ENCODE measurements at regions not wholly inside any gene's neighbourhood (a gene's known extent, or its start where the extent isn't known, plus 50 kb on each side); places are given as distances from the start of the nearest gene placed in this dataset.

DNA sequence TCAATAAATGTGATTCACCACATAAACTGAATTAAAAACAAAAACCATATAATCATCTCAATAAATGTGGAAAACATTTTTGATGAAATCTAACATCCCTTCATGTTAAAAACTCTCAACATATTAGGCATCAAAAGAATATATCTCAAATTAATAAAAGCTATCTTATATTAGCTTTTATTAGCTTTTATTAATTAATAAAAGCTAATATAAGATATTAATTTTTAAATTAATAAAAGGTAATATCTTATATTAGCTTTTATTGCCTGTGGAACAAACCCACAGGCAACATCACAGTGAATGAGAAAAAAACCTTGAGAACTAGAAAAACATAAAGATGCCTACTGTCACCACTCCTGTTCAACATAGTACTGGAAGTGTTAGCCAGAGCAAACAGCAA, 338.9 kb upstream of the GRIA1 start:
- no peaks in the 10 kb centered on the region for H3K27me3 ChIP-seq (ENCODE audit: control insufficient read depth, insufficient read depth, low read length)
- TF ChIP-seq, protein P1, sequence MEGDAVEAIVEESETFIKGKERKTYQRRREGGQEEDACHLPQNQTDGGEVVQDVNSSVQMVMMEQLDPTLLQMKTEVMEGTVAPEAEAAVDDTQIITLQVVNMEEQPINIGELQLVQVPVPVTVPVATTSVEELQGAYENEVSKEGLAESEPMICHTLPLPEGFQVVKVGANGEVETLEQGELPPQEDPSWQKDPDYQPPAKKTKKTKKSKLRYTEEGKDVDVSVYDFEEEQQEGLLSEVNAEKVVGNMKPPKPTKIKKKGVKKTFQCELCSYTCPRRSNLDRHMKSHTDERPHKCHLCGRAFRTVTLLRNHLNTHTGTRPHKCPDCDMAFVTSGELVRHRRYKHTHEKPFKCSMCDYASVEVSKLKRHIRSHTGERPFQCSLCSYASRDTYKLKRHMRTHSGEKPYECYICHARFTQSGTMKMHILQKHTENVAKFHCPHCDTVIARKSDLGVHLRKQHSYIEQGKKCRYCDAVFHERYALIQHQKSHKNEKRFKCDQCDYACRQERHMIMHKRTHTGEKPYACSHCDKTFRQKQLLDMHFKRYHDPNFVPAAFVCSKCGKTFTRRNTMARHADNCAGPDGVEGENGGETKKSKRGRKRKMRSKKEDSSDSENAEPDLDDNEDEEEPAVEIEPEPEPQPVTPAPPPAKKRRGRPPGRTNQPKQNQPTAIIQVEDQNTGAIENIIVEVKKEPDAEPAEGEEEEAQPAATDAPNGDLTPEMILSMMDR (IDR thresholded peaks at IDR 0.05): no peak
- H3K4me1 ChIP-seq (ENCODE audit: control insufficient read depth, insufficient read depth, low read length): no peaks in the 10 kb centered on the region
- H3K36me3 ChIP-seq (ENCODE audit: control insufficient read depth, insufficient read depth, low read length): no peaks in the 10 kb centered on the region
- Mint-ChIP-seq H3K9me3 (peaks cover 7 to 12% of the 10 kb centered on the region in 2 donors), H3K36me3 (no peaks in the 10 kb centered on the region), H3K4me1 (no peaks in the 10 kb centered on the region), H3K4me3 (no peak overlapping the region), H3K27me3 (ENCODE audit: low read depth in 2 of 2) (no peaks in the 10 kb centered on the region), H3K27ac (no peak overlapping the region)
- intact Hi-C loops (cut with micrococcal nuclease): no loop called here
- no peak overlapping the region for H3K4me3 ChIP-seq (ENCODE audit: low read length)
- no peaks in the 10 kb centered on the region for H3K9me3 ChIP-seq (ENCODE audit: control insufficient read depth, insufficient read depth, low read length)
- ATAC-seq (no peak), DNase-seq (no peak)
- H3K27ac ChIP-seq (ENCODE audit: low read length): no peak overlapping the region

- Mint-ChIP-seq H3K36me3 (no peaks in the 10 kb centered on the region), H3K4me3 (no peak overlapping the region), H3K27me3 (ENCODE audit: low read depth in 2 of 2) (no peaks in the 10 kb centered on the region), H3K9me3 (peaks cover 11 to 15% of the 10 kb centered on the region in 2 donors), H3K27ac (no peak overlapping the region), H3K4me1 (no peaks in the 10 kb centered on the region)
- Histone ChIP-seq H3K36me3 (ENCODE audit: control insufficient read depth, insufficient read depth, low read length) (no peaks in the 10 kb centered on the region), H3K9me3 (ENCODE audit: control insufficient read depth, insufficient read depth, low read length) (no peaks in the 10 kb centered on the region), H3K4me3 (ENCODE audit: low read length) (no peak overlapping the region), H3K27ac (ENCODE audit: low read length) (no peak overlapping the region), H3K27me3 (ENCODE audit: control insufficient read depth, insufficient read depth, low read length) (no peaks in the 10 kb centered on the region), H3K4me1 (ENCODE audit: control insufficient read depth, insufficient read depth, low read length) (no peaks in the 10 kb centered on the region)
- intact Hi-C loops (cut with micrococcal nuclease): no loop called here
- DNase-seq (no peak), ATAC-seq (no peak)
- no CpG with 5 or more reads among the region's 1 CpG for WGBS (ENCODE audit: insufficient coverage)
- TF ChIP-seq, protein P1 (IDR thresholded peaks at IDR 0.05): no peak
Measured at GRCh38 chr5:153153086-153153485, 337.4 kb upstream of the GRIA1 start.

- DNase-seq: no peak
- H3K4me1 ChIP-seq (ENCODE audit: control insufficient read depth, insufficient read depth, low read length): no peaks in the 10 kb centered on the region
- Mint-ChIP-seq H3K4me1 (no peaks in the 10 kb centered on the region), H3K36me3 (no peaks in the 10 kb centered on the region), H3K27me3 (ENCODE audit: low read depth in 2 of 2) (no peaks in the 10 kb centered on the region), H3K4me3 (no peak overlapping the region), H3K27ac (no peak overlapping the region), H3K9me3 (peaks cover 6 to 9% of the 10 kb centered on the region in 2 donors)
- no peaks in the 10 kb centered on the region for H3K27me3 ChIP-seq (ENCODE audit: control insufficient read depth, insufficient read depth, low read length)
- ATAC-seq: no peak
- intact Hi-C loops (cut with micrococcal nuclease): no loop called here
- WGBS (ENCODE audit: insufficient coverage): 28% methylated on average over 1 of the region's 1 CpG
- TF ChIP-seq, protein P1 (IDR thresholded peaks at IDR 0.05): no peak
- no peak overlapping the region for H3K27ac ChIP-seq (ENCODE audit: low read length)
- H3K4me3 ChIP-seq (ENCODE audit: low read length): no peak overlapping the region
- no peaks in the 10 kb centered on the region for H3K36me3 ChIP-seq (ENCODE audit: control insufficient read depth, insufficient read depth, low read length)
- no peaks in the 10 kb centered on the region for H3K9me3 ChIP-seq (ENCODE audit: control insufficient read depth, insufficient read depth, low read length)
Measured at GRCh38 chr5:153157156-153157555, 333.3 kb upstream of the GRIA1 start.

DNA sequence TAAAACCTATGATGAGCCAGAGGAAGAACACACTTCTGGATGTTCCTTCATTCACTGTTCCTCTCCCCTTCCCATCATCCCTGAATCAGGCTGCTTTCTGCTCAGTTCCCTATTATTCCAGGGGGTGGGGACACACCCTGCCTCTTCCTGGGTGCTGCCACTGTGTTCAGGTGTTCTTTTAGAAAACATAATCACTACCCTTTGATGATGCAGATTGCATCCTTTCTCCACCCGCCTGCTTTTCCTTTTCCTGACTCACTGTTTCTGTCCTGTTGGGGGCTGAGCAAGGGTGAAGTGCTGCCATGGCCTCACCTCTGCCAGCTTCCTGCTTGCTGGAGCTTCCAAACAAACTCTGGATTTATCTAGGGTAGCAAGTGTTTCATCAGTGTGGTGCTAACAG, 331.9 kb upstream of the GRIA1 start:
- no peak overlapping the region for H3K4me3 Mint-ChIP-seq
- H3K27ac Mint-ChIP-seq: no peak overlapping the region
- Histone ChIP-seq H3K4me3 (ENCODE audit: low read length) (no peak overlapping the region), H3K9me3 (ENCODE audit: control insufficient read depth, insufficient read depth, low read length) (no peaks in the 10 kb centered on the region), H3K36me3 (ENCODE audit: control insufficient read depth, insufficient read depth, low read length) (no peaks in the 10 kb centered on the region), H3K27me3 (ENCODE audit: control insufficient read depth, insufficient read depth, low read length) (no peaks in the 10 kb centered on the region), H3K27ac (ENCODE audit: low read length) (no peak overlapping the region), H3K4me1 (ENCODE audit: control insufficient read depth, insufficient read depth, low read length) (no peaks in the 10 kb centered on the region)
- DNase-seq: no peak
- no peaks in the 10 kb centered on the region for H3K4me1 Mint-ChIP-seq
- H3K36me3 Mint-ChIP-seq: no peaks in the 10 kb centered on the region
- TF ChIP-seq, protein P1 (IDR thresholded peaks at IDR 0.05): no peak
- no peaks in the 10 kb centered on the region for H3K27me3 Mint-ChIP-seq (ENCODE audit: low read depth in 2 of 2)
- no CpG with 5 or more reads among the region's 1 CpG for WGBS (ENCODE audit: insufficient coverage)
- intact Hi-C loops (cut with micrococcal nuclease): no loop called here
- no peak for ATAC-seq
- H3K9me3 Mint-ChIP-seq: peaks cover 8% of the 10 kb centered on the region in 2 donors

Measured in natural killer cell (primary cell).